Endothelial cell (in vitro differentiated cells): ENCODE measurements at regions not wholly inside any gene's neighbourhood (a gene's known extent, or its start where the extent isn't known, plus 50 kb on each side); places are given as distances from the start of the nearest gene placed in this dataset.

Experiments used
- DNase-seq: peaks from one replicate; pipeline ENCODE4 v3.0.0; 2021; ENCODE audit warnings: low spot score
- H3K27ac Mint-ChIP-seq: one replicate; pipeline ENCODE4 v1.8.0; 2021; ENCODE audit warnings: mixed read lengths, inconsistent platforms; ENCODE audit not compliant: unreplicated experiment
- H3K27me3 Mint-ChIP-seq: one replicate; pipeline ENCODE4 v1.8.0; 2021; ENCODE audit warnings: mild to moderate bottlenecking, moderate library complexity, mixed read lengths, inconsistent platforms; ENCODE audit not compliant: unreplicated experiment
- H3K36me3 Mint-ChIP-seq: one replicate; pipeline ENCODE4 v1.8.0; 2021; ENCODE audit warnings: mild to moderate bottlenecking, low read depth, mixed read lengths, inconsistent platforms; ENCODE audit not compliant: unreplicated experiment
- H3K4me1 Mint-ChIP-seq: one replicate; pipeline ENCODE4 v1.8.0; 2021; ENCODE audit warnings: mild to moderate bottlenecking, mixed read lengths, inconsistent platforms; ENCODE audit not compliant: unreplicated experiment
- H3K4me3 Mint-ChIP-seq: one replicate; pipeline ENCODE4 v1.8.0; 2021; ENCODE audit warnings: mild to moderate bottlenecking, mixed read lengths, inconsistent platforms; ENCODE audit not compliant: unreplicated experiment
- H3K9me3 Mint-ChIP-seq: one replicate; pipeline ENCODE4 v1.8.0; 2021; ENCODE audit warnings: mixed read lengths, inconsistent platforms; ENCODE audit not compliant: unreplicated experiment
- TF ChIP-seq, protein P1 (sequence below): fragments of 200-600 bp; sonication (generic); IDR thresholded peaks from one replicate; pipeline ENCODE4 v1.5.0; 2021; ENCODE audit warnings: antibody characterized with exemption; ENCODE audit not compliant: unreplicated experiment

GRCh38 chr15:25106209-25106608 is 151.4 kb downstream of the SNRPN start:
- Mint-ChIP-seq H3K4me1 (no peaks in the 10 kb centered on the region), H3K4me3 (no peak overlapping the region), H3K36me3 (peaks cover 35% of the 10 kb centered on the region), H3K27ac (no peak overlapping the region), H3K9me3 (no peaks in the 10 kb centered on the region), H3K27me3 (peaks cover 3% of the 10 kb centered on the region)
- no peak for DNase-seq
- TF ChIP-seq, protein P1, sequence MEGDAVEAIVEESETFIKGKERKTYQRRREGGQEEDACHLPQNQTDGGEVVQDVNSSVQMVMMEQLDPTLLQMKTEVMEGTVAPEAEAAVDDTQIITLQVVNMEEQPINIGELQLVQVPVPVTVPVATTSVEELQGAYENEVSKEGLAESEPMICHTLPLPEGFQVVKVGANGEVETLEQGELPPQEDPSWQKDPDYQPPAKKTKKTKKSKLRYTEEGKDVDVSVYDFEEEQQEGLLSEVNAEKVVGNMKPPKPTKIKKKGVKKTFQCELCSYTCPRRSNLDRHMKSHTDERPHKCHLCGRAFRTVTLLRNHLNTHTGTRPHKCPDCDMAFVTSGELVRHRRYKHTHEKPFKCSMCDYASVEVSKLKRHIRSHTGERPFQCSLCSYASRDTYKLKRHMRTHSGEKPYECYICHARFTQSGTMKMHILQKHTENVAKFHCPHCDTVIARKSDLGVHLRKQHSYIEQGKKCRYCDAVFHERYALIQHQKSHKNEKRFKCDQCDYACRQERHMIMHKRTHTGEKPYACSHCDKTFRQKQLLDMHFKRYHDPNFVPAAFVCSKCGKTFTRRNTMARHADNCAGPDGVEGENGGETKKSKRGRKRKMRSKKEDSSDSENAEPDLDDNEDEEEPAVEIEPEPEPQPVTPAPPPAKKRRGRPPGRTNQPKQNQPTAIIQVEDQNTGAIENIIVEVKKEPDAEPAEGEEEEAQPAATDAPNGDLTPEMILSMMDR = no peak

GRCh38 chr15:25133804-25134203 is 179.0 kb downstream of the SNRPN start:
- TF ChIP-seq, protein P1 = no peak
- Mint-ChIP-seq H3K27me3 (peaks cover 2% of the 10 kb centered on the region), H3K4me1 (peaks cover 5% of the 10 kb centered on the region), H3K4me3 (no peak overlapping the region), H3K27ac (no peak overlapping the region), H3K36me3 (peaks cover 4% of the 10 kb centered on the region), H3K9me3 (no peaks in the 10 kb centered on the region)
- DNase-seq = no peak

DNA sequence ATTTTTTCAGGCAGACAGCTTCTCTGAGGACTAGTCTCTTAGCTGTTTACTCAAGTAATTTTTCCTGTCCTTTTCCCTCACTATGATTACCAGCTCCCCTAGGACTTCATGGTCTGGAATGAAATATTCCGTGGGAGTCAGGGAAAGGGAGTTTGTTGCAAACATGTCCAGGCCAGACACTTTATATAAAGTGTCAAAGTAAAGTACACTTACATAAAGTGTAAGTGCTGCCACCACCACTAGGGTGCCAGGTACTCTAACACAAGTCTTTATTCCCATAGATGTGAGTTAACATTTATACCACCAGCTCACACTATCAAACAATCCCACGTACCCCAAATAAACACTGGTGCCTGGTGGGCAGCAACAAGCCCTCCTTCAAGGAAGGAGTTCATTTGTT is 179.8 kb downstream of the SNRPN start:
- TF ChIP-seq, protein P1 = peak; percentile 54
- DNase-seq = no peak
- H3K27ac Mint-ChIP-seq = no peak overlapping the region
- peaks cover 5% of the 10 kb centered on the region for H3K4me1 Mint-ChIP-seq
- H3K27me3 Mint-ChIP-seq = peaks cover 2% of the 10 kb centered on the region
- H3K4me3 Mint-ChIP-seq = no peak overlapping the region
- H3K36me3 Mint-ChIP-seq = peaks cover 4% of the 10 kb centered on the region
- H3K9me3 Mint-ChIP-seq = no peaks in the 10 kb centered on the region

DNA sequence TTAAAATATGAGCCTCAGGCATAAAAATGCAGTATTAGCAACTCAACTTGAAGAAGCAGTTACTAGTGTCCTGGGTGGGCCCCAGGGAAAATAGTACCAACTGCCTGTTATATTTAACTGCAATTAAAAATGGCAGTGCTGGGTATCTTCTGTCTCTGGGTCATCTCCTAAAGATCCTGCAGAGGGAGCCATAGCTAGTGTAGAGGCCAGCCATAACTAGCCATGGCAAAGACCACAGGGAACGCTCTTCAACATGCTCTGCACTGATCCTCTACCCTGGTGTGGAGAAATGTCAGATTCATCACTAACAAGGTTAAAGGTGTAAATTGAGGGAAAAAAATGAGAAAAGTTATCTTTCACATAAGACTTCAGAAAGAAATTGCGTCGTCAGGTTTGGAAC is 181.3 kb downstream of the SNRPN start:
- H3K27ac Mint-ChIP-seq = no peak overlapping the region
- DNase-seq = peak; percentile 7
- H3K27me3 Mint-ChIP-seq = peaks cover 2% of the 10 kb centered on the region

GRCh38 chr15:25137013-25137412 is 182.2 kb downstream of the SNRPN start:
- TF ChIP-seq, protein P1 = no peak
- no peak for DNase-seq
- Mint-ChIP-seq H3K9me3 (no peaks in the 10 kb centered on the region), H3K4me3 (no peak overlapping the region), H3K27me3 (peaks cover 2% of the 10 kb centered on the region), H3K36me3 (peaks cover 4% of the 10 kb centered on the region), H3K27ac (no peak overlapping the region), H3K4me1 (peaks cover 5% of the 10 kb centered on the region)

More for the DNA sequence above, 181.3 kb downstream of the SNRPN start:
- H3K9me3 Mint-ChIP-seq = no peaks in the 10 kb centered on the region
- peaks cover 4% of the 10 kb centered on the region for H3K36me3 Mint-ChIP-seq
- TF ChIP-seq, protein P1 = peak; percentile 27
- peaks cover 5% of the 10 kb centered on the region for H3K4me1 Mint-ChIP-seq
- no peak overlapping the region for H3K4me3 Mint-ChIP-seq
